ENCODE measurements at regions not wholly inside any gene's neighbourhood (a gene's known extent, or its start where the extent isn't known, plus 50 kb on each side); places are given as distances from the start of the nearest gene placed in this dataset.
A peak's percentile ranks its signal among the peaks of the same experiment; 100 is the strongest.

- no peak for DNase-seq
These were observed 91.6 kb upstream of the NR4A3 start for GRCh38 chr9:99730062-99730461.

GRCh38 chr9:99731950-99732349 is 89.7 kb upstream of the NR4A3 start:
- no peak for DNase-seq

DNA sequence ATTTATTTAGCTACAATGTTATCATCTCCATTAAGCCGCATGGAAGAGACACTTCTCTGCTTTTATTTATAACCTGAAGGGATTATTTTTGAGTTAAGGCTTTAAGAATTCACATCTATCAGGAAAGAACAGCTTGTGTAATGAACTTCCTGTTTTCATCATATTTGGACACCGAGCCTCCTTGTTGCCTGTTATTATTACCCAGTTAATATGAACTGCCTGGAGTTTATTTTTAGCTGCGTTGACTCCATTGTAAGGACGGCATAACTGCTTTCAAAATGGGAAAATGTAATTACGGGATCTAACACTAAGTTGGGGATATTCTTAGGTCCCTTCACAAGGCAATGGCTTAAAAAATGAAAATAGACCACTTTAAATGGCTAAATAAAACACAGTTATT is 89.0 kb upstream of the NR4A3 start:
- DNase-seq = peak; percentile 66

DNA sequence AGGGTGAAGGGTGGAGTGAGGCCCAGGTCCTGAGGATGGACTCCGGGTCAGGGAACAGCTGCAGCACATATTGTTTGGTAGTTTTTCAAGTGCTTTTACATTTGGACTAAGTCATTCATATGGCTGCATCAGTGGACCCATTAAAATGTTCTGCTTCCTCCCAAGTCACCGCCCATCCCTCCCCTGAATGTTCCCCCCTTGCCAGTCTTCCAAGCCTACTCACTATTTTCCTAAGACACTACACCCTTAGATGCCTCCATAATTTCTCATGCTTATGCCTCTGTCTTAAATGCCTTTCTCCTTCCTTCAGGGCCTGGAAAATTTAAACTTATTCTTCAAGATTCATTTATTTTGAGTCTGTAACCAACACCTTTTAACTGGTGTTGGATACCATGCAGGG is 86.6 kb upstream of the NR4A3 start:
- no peak for DNase-seq

GRCh38 chr9:99736291-99736690 is 85.4 kb upstream of the NR4A3 start:
- DNase-seq = no peak

GRCh38 chr9:99737649-99738048 is 84.0 kb upstream of the NR4A3 start:
- no peak for DNase-seq

DNA sequence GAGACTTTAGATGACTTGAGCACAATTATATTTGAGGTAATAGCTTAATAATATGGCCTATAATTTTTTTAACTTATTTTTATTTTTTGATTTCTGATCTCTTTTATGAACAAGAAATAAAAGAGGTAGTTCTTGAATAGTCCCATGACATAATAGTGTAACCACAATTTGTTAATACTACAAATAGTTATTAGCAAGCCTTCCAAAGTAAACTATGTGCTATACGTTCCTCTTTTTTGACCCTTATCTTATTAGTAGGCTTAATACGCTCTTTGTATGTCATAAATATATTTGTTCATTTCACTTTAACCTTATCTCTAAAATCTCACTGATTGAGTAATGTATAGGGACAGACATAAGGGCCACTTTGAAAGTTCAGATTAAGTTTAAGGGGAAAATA is 78.7 kb upstream of the NR4A3 start:
- DNase-seq = no peak

GRCh38 chr9:99743455-99743854 is 78.2 kb upstream of the NR4A3 start:
- DNase-seq = no peak

GRCh38 chr9:99744132-99744531 is 77.6 kb upstream of the NR4A3 start:
- no peak for DNase-seq

DNA sequence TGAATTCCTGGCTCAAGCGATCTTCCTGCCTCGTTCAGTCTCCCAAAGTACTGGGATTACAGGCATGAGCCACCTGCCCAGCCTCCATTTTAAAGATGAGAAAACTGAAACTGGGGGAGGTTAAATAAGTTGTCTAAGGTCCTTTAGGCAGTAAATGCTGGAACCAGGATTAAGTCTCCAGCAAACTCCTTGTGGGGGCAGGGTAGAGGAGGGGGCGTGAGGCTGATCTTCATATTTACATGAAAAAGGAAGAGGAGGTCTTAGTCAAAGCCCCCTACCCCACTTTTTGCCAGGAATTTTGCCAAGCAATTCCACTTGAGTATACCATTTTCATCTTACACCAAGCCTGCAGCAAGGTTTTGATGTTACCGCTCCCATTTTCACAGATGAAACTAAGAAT is 76.6 kb upstream of the NR4A3 start:
- DNase-seq = no peak

GRCh38 chr9:99746406-99746805 is 75.3 kb upstream of the NR4A3 start:
- no peak for DNase-seq

DNA sequence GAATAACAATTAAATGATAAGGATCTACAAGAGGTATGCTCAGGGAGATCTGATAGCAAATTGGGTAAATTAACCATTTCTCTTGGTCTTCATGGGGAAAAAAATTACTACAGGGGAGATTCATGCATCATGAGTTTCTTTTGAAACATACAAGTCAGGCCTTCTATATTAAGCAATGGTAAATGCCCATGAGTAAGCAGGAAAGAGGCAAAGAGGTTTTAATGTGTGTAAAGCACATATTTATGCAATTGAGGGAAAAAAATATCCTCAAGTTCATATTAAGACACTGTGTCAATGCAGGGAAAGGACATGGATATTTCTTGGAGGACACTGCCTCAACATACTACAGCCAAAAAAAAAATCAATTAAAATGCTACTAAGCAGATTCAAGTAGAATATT is 73.4 kb upstream of the NR4A3 start:
- DNase-seq = no peak

DNA sequence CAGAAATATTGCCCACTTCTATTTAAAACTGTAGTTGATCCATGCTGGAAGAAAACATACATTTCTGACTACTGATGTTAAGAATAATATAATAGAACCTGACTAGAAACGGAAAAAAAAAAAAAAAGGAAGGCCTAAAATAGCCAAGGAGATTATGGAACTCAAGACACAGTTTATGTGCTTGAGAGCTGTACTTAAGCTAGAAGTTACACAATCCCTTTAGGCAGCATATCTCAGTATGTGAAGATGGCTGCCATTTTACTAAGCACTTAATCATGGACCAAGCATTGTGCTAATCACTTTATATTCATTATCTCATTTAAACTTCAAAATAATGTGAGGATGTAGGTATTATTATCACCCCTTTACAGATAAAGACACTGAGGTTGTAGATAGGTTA is 73.0 kb upstream of the NR4A3 start:
- peak; percentile 4 for DNase-seq

- no peak for DNase-seq
These were observed 72.0 kb upstream of the NR4A3 start for GRCh38 chr9:99749641-99750040.

DNA sequence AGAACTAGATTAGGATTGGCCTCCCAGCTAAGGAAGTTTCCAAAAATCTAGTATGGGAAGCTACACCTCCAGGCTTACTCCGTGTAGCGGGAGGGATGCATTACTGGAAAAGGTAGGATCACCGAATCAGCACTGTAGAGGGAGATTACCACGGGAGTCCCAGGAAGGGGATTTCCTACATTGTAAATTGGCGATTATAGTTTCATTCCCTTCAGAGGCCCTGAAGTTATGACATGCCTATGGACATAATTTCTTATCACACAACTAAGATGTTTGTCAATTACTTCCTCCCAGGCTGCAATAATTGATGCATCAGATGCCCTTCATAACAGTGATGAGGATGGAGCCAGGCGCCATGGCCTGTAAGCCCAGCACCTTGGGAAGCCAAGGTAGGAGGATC is 71.2 kb upstream of the NR4A3 start:
- no peak for DNase-seq

- no peak for DNase-seq
These were observed 69.1 kb upstream of the NR4A3 start for GRCh38 chr9:99752417-99753109.

DNA sequence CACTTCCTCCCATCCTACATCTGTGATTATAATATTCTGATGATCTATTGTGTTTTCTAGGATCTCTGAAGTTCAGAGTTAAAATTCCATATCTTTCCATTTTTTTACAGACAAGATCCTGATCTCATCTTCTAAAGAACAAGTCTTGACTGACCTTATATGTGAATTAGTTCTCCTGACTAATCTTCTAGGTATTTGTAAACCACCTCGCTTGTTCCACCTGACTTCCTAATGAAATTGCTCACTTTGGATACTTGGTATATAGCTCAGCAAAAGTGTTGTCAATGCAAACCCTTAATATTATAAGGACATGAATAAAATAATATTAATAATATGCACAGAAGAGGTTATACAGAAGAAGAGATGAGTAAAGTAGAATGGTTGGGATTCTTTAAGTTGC is 68.2 kb upstream of the NR4A3 start:
- no peak for DNase-seq

DNA sequence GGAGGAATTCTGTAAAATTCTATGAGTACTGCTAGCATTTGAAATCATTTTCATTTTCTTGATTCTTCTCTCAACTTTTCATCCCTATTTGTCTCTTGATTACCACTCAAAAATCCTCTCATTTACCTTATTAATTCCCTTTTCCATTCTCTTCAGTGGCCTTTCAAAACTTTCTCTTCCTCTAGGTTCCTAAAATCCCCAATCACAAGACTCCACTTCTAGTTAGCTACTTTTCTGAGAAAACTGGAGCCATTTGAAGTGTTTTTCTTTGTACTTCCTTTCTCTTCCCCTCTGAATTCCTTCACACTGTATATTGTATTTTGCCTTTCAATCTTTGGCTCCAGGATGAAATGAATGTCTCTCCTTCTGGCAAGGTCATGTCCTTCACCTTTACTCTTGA is 61.3 kb upstream of the NR4A3 start:
- DNase-seq = peak; percentile 5

DNA sequence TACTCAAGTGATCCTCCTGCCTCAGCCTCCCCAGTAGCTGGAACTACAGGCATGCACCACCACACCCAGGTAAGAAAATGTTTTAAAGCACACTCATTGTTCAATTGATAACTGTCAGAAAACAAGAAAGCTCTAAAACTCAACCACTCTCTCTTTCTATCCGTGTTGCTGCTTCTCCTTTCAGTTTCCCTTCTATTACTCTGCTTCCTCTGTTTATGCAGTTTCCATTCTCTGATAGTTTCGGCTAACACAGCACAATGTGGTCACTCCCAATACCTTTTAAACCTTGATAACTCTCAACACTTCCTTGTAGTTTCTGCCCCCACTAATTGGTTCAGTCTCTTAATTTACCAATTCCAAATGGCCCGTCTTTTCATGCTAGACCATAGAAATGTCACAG is 59.2 kb upstream of the NR4A3 start:
- DNase-seq = peak; percentile 64

Measured in OCI-M1 (cell line).